GM23338 (cell line): ENCODE measurements at regions not wholly inside any gene's neighbourhood (a gene's known extent, or its start where the extent isn't known, plus 50 kb on each side); places are given as distances from the start of the nearest gene placed in this dataset.

Source experiments
- ATAC-seq: fragments of 200-7000 bp; cut with Tn5 transposase; 3 replicates; pipeline ENCODE4 v1.9.1; 2020
- DNase-seq: peaks from one replicate; pipeline ENCODE4 v3.0.0-alpha.2; 2015; ENCODE audit warnings: low spot score
- H2AFZ ChIP-seq: fragments of 200-600 bp; sonication (generic); 2 replicates; pipeline ENCODE4 v1.8.0; 2016; ENCODE audit warnings: antibody characterized with exemption, mild to moderate bottlenecking, moderate library complexity
- H3F3A ChIP-seq: fragments of 200-600 bp; sonication (generic); replicated peaks from 2 replicates; pipeline ENCODE4 v1.8.0; 2017; ENCODE audit warnings: antibody characterized with exemption, mixed run types, low read depth
- H3K27ac ChIP-seq: fragments of 200-600 bp; sonication (generic); 2 replicates; pipeline ENCODE4 v1.6.1; 2016; ENCODE audit warnings: low read depth
- H3K27me3 ChIP-seq: fragments of 200-600 bp; sonication (generic); 2 replicates; pipeline ENCODE4 v1.8.0; 2016; ENCODE audit warnings: mild to moderate bottlenecking, mixed run types, moderate library complexity; ENCODE audit not compliant: insufficient read depth
- H3K36me3 ChIP-seq: fragments of 200-600 bp; sonication (generic); 2 replicates; pipeline ENCODE4 v1.8.0; 2016; ENCODE audit warnings: mild to moderate bottlenecking; ENCODE audit not compliant: insufficient read depth
- H3K4me1 ChIP-seq: fragments of 200-600 bp; sonication (generic); 2 replicates; pipeline ENCODE4 v1.8.0; 2016; ENCODE audit warnings: mild to moderate bottlenecking, moderate library complexity; ENCODE audit not compliant: insufficient read depth
- H3K4me2 ChIP-seq: fragments of 200-600 bp; sonication (generic); 2 replicates; pipeline ENCODE4 v1.7.1; 2017; ENCODE audit warnings: mixed run types
- H3K4me3 ChIP-seq: fragments of 200-600 bp; sonication (generic); 2 replicates; pipeline ENCODE4 v1.6.1; 2016; ENCODE audit warnings: mixed run types
- H3K79me2 ChIP-seq: fragments of 200-600 bp; sonication (generic); replicated peaks from 2 replicates; pipeline ENCODE4 v1.8.0; 2017; ENCODE audit warnings: mild to moderate bottlenecking; ENCODE audit not compliant: insufficient read depth
- H3K9me2 ChIP-seq: fragments of 200-600 bp; sonication (generic); 2 replicates; pipeline ENCODE4 v1.8.0; 2017; ENCODE audit not compliant: insufficient read depth
- H4K20me1 ChIP-seq: fragments of 200-600 bp; sonication (generic); replicated peaks from 2 replicates; pipeline ENCODE4 v1.8.0; 2017; ENCODE audit warnings: mild to moderate bottlenecking; ENCODE audit not compliant: insufficient read depth
- H3K27ac Mint-ChIP-seq: 2 replicates; pipeline ENCODE4 v1.8.0; 2020; ENCODE audit warnings: inconsistent platforms, mild to moderate bottlenecking, moderate library complexity, mixed read lengths
- H3K27me3 Mint-ChIP-seq: 3 replicates; pipeline ENCODE4 v1.8.0; 2022; ENCODE audit warnings: low read depth, mild to moderate bottlenecking, moderate library complexity, mixed read lengths, inconsistent platforms; ENCODE audit not compliant: insufficient read depth, poor library complexity
- H3K36me3 Mint-ChIP-seq: 3 replicates; pipeline ENCODE4 v1.8.0; 2021; ENCODE audit warnings: low read depth, mild to moderate bottlenecking, inconsistent platforms, moderate library complexity, mixed read lengths
- H3K4me1 Mint-ChIP-seq: 3 replicates; pipeline ENCODE4 v1.8.0; 2020; ENCODE audit warnings: mild to moderate bottlenecking, inconsistent platforms, mixed read lengths
- H3K4me3 Mint-ChIP-seq: 3 replicates; pipeline ENCODE4 v1.8.0; 2021; ENCODE audit warnings: moderate library complexity, mild to moderate bottlenecking, inconsistent platforms, mixed read lengths
- H3K9me3 Mint-ChIP-seq: 3 replicates; pipeline ENCODE4 v1.8.0; 2020; ENCODE audit warnings: moderate library complexity, mild to moderate bottlenecking, inconsistent platforms, mixed read lengths
- CREB1 ChIP-seq: fragments of 250-450 bp; sonication (Bioruptor Pico); IDR thresholded peaks from 2 replicates; pipeline ENCODE4 v1.5.0; 2020; ENCODE audit warnings: low read depth, mild to moderate bottlenecking, moderate library complexity
- EZH2 ChIP-seq: fragments of 200-600 bp; sonication (generic); IDR thresholded peaks from one replicate; pipeline ENCODE4 v1.8.0; 2017; ENCODE audit warnings: antibody characterized with exemption, mild to moderate bottlenecking, low read depth; ENCODE audit not compliant: unreplicated experiment
- EZH2phosphoT487 ChIP-seq: fragments of 200-600 bp; sonication (generic); IDR thresholded peaks from one replicate; pipeline ENCODE4 v1.8.1; 2018; ENCODE audit warnings: antibody characterized with exemption; ENCODE audit not compliant: unreplicated experiment
- JUNB ChIP-seq: IDR thresholded peaks from one replicate; pipeline ENCODE4 v1.6.1; 2016; ENCODE audit warnings: antibody characterized with exemption; ENCODE audit not compliant: unreplicated experiment
- POLR2AphosphoS5 ChIP-seq: IDR thresholded peaks from 2 replicates; pipeline ENCODE4 v1.6.1; 2016; ENCODE audit warnings: antibody characterized with exemption, low read depth
- STAT1 ChIP-seq: IDR thresholded peaks from one replicate; pipeline ENCODE4 v1.6.1; 2016; ENCODE audit warnings: antibody characterized with exemption; ENCODE audit not compliant: unreplicated experiment
- ZNF114 ChIP-seq: fragments of 250-450 bp; sonication (Bioruptor Pico); IDR thresholded peaks from 2 replicates; pipeline ENCODE4 v1.5.0; 2020; ENCODE audit warnings: mild to moderate bottlenecking, moderate library complexity
- ZNF331 ChIP-seq: fragments of 250-450 bp; sonication (Bioruptor Pico); IDR thresholded peaks from 2 replicates; pipeline ENCODE4 v1.5.0; 2020; ENCODE audit warnings: low read depth, mild to moderate bottlenecking, moderate library complexity
- TF ChIP-seq, protein P1 (sequence below): IDR thresholded peaks from 2 replicates; pipeline ENCODE4 v1.6.1; 2016; ENCODE audit warnings: antibody characterized with exemption
- TF ChIP-seq, protein P2 (sequence below): IDR thresholded peaks from one replicate; pipeline ENCODE4 v1.6.1; 2018; ENCODE audit warnings: antibody characterized with exemption; ENCODE audit not compliant: unreplicated experiment
- TF ChIP-seq, protein P3 (sequence below): fragments of 250-450 bp; sonication (Bioruptor Pico); IDR thresholded peaks from 2 replicates; pipeline ENCODE4 v1.5.0; 2020; ENCODE audit warnings: mild to moderate bottlenecking, moderate library complexity

DNA sequence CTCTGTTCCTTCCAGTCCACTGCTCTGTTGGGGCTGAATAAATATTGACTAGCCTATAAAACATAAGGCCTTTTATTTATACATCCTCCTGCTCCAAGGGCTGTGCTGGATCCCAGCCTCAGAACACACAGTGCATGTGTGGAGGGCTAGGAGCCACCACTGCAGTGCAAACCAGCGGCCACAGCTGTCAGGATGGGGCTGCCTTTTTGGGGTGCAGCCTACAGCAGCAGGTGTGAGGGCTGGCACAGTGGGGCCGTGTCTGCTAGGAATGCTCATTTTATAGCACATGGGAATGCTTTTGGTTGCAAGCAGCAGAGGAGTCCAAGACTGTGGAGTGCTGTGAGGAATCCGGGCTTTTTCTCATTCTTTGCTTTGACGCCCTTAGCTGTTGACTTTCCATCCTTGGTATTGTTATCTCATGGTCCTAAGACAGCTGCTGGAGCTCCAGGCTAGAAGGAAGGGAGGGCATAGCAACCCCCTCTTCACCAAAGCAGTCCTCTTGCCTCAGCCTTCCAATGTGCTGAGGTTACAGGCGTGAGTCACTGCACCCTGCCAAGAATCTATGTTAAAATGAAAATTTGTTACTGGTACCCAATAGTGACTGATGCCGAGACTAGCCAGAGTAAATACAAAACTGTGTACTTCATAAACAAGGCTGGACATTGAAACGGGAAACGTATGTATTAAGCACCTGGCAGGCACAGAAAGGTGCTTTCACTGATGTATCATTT is 334.3 kb upstream of the GATB start:
- H3K4me3 Mint-ChIP-seq: no peak overlapping the region
- peaks cover 3% of the 10 kb centered on the region for H3K27me3 Mint-ChIP-seq
- no peak for TF ChIP-seq CREB1 (CRISPR knock-in tag)
- Histone ChIP-seq H3K4me2 (no peak overlapping the region), H3K27me3 (no peaks in the 10 kb centered on the region), H4K20me1 (no peaks in the 10 kb centered on the region), H3F3A (no peaks in the 10 kb centered on the region), H3K79me2 (no peaks in the 10 kb centered on the region), H2AFZ (no peak overlapping the region), H3K36me3 (no peaks in the 10 kb centered on the region), H3K27ac (no peak overlapping the region), H3K9me2 (peaks cover 4% of the 10 kb centered on the region; the same call in 1 of the 2 replicates), H3K4me3 (no peak overlapping the region), H3K4me1 (no peaks in the 10 kb centered on the region)
- no peak overlapping the region for H3K27ac Mint-ChIP-seq
- H3K36me3 Mint-ChIP-seq: no peaks in the 10 kb centered on the region
- ATAC-seq (no peak), DNase-seq (no peak)
- H3K9me3 Mint-ChIP-seq: no peaks in the 10 kb centered on the region
- peaks cover 2% of the 10 kb centered on the region; the same call in 2 of the 3 replicates for H3K4me1 Mint-ChIP-seq

DNA sequence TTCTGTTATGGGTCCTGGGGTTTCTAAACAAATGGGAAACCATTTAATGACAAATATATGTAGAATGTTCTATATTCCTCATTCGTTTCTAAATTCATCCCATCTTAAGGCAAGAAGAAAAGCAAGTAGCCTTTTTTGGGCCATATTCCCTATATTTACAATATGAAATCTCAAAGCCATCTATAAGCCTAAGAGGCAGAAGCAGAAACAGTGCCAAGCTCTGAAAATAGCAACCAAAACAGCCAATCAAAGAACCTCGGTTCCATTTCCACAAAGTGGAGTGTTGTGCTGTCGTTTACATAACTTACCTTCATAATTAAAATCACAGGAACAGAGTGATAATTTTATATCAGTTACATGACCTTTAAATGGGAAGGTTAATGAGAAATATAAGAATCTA is 330.6 kb upstream of the GATB start:
- Histone ChIP-seq H3F3A (no peaks in the 10 kb centered on the region), H3K27me3 (no peaks in the 10 kb centered on the region), H3K4me2 (no peak overlapping the region), H4K20me1 (no peaks in the 10 kb centered on the region), H3K36me3 (no peaks in the 10 kb centered on the region), H3K4me1 (peaks cover 2% of the 10 kb centered on the region; the same call in 1 of the 2 replicates), H3K27ac (no peak overlapping the region), H3K79me2 (no peaks in the 10 kb centered on the region), H2AFZ (0 out of 2 replicates have a peak overlapping the region, but pooled peaks have one; percentile 24), H3K4me3 (no peak overlapping the region), H3K9me2 (no peaks in the 10 kb centered on the region)
- Mint-ChIP-seq H3K4me1 (peaks cover 2% of the 10 kb centered on the region; the same call in 2 of the 3 replicates), H3K4me3 (no peak overlapping the region), H3K27ac (no peak overlapping the region), H3K27me3 (no peaks in the 10 kb centered on the region), H3K36me3 (no peaks in the 10 kb centered on the region), H3K9me3 (no peaks in the 10 kb centered on the region)
- ATAC-seq (no peak), DNase-seq (no peak)
- TF ChIP-seq, protein P1, sequence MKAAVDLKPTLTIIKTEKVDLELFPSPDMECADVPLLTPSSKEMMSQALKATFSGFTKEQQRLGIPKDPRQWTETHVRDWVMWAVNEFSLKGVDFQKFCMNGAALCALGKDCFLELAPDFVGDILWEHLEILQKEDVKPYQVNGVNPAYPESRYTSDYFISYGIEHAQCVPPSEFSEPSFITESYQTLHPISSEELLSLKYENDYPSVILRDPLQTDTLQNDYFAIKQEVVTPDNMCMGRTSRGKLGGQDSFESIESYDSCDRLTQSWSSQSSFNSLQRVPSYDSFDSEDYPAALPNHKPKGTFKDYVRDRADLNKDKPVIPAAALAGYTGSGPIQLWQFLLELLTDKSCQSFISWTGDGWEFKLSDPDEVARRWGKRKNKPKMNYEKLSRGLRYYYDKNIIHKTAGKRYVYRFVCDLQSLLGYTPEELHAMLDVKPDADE: no peak
- TF ChIP-seq CREB1 (CRISPR knock-in tag) (no peak), STAT1 (no peak), EZH2phosphoT487 (no peak), EZH2 (no peak), ZNF331 (CRISPR knock-in tag) (no peak), ZNF114 (CRISPR knock-in tag) (no peak), POLR2AphosphoS5 (no peak), JUNB (no peak)
- TF ChIP-seq, protein P2, sequence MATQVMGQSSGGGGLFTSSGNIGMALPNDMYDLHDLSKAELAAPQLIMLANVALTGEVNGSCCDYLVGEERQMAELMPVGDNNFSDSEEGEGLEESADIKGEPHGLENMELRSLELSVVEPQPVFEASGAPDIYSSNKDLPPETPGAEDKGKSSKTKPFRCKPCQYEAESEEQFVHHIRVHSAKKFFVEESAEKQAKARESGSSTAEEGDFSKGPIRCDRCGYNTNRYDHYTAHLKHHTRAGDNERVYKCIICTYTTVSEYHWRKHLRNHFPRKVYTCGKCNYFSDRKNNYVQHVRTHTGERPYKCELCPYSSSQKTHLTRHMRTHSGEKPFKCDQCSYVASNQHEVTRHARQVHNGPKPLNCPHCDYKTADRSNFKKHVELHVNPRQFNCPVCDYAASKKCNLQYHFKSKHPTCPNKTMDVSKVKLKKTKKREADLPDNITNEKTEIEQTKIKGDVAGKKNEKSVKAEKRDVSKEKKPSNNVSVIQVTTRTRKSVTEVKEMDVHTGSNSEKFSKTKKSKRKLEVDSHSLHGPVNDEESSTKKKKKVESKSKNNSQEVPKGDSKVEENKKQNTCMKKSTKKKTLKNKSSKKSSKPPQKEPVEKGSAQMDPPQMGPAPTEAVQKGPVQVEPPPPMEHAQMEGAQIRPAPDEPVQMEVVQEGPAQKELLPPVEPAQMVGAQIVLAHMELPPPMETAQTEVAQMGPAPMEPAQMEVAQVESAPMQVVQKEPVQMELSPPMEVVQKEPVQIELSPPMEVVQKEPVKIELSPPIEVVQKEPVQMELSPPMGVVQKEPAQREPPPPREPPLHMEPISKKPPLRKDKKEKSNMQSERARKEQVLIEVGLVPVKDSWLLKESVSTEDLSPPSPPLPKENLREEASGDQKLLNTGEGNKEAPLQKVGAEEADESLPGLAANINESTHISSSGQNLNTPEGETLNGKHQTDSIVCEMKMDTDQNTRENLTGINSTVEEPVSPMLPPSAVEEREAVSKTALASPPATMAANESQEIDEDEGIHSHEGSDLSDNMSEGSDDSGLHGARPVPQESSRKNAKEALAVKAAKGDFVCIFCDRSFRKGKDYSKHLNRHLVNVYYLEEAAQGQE: no peak
- TF ChIP-seq, protein P3, sequence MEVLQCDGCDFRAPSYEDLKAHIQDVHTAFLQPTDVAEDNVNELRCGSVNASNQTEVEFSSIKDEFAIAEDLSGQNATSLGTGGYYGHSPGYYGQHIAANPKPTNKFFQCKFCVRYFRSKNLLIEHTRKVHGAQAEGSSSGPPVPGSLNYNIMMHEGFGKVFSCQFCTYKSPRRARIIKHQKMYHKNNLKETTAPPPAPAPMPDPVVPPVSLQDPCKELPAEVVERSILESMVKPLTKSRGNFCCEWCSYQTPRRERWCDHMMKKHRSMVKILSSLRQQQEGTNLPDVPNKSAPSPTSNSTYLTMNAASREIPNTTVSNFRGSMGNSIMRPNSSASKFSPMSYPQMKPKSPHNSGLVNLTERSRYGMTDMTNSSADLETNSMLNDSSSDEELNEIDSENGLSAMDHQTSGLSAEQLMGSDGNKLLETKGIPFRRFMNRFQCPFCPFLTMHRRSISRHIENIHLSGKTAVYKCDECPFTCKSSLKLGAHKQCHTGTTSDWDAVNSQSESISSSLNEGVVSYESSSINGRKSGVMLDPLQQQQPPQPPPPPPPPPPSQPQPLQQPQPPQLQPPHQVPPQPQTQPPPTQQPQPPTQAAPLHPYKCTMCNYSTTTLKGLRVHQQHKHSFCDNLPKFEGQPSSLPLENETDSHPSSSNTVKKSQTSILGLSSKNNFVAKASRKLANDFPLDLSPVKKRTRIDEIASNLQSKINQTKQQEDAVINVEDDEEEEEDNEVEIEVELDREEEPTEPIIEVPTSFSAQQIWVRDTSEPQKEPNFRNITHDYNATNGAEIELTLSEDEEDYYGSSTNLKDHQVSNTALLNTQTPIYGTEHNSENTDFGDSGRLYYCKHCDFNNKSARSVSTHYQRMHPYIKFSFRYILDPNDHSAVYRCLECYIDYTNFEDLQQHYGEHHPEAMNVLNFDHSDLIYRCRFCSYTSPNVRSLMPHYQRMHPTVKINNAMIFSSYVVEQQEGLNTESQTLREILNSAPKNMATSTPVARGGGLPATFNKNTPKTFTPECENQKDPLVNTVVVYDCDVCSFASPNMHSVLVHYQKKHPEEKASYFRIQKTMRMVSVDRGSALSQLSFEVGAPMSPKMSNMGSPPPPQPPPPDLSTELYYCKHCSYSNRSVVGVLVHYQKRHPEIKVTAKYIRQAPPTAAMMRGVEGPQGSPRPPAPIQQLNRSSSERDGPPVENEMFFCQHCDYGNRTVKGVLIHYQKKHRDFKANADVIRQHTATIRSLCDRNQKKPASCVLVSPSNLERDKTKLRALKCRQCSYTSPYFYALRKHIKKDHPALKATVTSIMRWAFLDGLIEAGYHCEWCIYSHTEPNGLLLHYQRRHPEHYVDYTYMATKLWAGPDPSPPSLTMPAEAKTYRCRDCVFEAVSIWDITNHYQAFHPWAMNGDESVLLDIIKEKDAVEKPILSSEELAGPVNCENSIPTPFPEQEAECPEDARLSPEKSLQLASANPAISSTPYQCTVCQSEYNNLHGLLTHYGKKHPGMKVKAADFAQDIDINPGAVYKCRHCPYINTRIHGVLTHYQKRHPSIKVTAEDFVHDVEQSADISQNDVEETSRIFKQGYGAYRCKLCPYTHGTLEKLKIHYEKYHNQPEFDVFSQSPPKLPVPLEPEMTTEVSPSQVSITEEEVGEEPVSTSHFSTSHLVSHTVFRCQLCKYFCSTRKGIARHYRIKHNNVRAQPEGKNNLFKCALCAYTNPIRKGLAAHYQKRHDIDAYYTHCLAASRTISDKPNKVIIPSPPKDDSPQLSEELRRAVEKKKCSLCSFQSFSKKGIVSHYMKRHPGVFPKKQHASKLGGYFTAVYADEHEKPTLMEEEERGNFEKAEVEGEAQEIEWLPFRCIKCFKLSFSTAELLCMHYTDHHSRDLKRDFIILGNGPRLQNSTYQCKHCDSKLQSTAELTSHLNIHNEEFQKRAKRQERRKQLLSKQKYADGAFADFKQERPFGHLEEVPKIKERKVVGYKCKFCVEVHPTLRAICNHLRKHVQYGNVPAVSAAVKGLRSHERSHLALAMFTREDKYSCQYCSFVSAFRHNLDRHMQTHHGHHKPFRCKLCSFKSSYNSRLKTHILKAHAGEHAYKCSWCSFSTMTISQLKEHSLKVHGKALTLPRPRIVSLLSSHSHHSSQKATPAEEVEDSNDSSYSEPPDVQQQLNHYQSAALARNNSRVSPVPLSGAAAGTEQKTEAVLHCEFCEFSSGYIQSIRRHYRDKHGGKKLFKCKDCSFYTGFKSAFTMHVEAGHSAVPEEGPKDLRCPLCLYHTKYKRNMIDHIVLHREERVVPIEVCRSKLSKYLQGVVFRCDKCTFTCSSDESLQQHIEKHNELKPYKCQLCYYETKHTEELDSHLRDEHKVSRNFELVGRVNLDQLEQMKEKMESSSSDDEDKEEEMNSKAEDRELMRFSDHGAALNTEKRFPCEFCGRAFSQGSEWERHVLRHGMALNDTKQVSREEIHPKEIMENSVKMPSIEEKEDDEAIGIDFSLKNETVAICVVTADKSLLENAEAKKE (CRISPR knock-in tag): no peak
